ENCODE measurements at regions not wholly inside any gene's neighbourhood (a gene's known extent, or its start where the extent isn't known, plus 50 kb on each side); places are given as distances from the start of the nearest gene placed in this dataset.

- TF ChIP-seq JUNB (IDR thresholded peaks at IDR 0.05) (no peak), CTCF (IDR thresholded peaks at IDR 0.05 in 2 of 3, conservative IDR thresholded peaks at IDR 0.05 in 1 of 3; ENCODE audit: control insufficient read depth in 2 of 3, extremely low read depth in 1 of 3, insufficient read depth in 1 of 3, low read depth in 3 of 3, low read length in 3 of 3) (no peak), CREB1 (IDR thresholded peaks at IDR 0.05; ENCODE audit: low read depth) (no peak), ESRRA (IDR thresholded peaks at IDR 0.05; ENCODE audit: low read length) (no peak), TAF1 (IDR thresholded peaks at IDR 0.05; ENCODE audit: borderline replicate concordance, low read depth, low read length) (no peak)
These were observed 272.4 kb downstream of the IRF8 start for GRCh38 chr16:86171329-86171728.

Measured in GM12878 (cell line).